ENCODE measurements at regions not wholly inside any gene's neighbourhood (a gene's known extent, or its start where the extent isn't known, plus 50 kb on each side); places are given as distances from the start of the nearest gene placed in this dataset.
"Not testable (repeated sequence)": the region's sequence is repeated elsewhere in the genome, so short reads cannot be mapped to it uniquely, and the experiment has no call there.

DNA sequence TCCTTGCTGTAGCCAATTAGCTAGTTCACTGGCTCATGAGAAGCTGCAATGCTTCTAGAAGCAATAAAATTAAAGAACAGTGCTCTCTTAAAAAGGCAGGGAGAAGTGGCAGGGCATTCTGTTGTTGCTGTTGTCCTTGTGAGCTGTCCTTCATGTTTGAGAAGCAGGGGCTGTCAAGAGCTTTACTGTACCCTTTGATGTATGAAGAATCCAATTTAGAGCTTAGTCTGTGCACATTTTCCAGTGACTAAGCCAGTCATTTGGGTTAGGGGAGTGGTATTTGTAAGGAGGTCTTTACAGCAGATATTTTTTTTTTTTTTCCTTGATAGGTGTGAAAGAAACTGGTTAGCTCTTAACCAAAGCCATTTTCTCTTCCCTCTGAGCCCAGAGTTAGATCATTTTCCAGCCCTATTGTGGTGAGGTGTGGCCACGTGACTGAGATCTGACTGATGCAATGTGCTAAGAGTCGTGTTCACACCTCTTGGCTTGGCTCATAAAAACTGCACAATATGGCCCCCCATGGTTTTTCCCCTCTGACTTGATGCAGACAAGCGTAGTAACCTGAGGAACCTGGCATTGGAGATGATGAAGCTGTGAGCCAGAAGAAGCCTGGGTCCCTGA lies 309.6 kb upstream of the TMTC4 start:
- no peak for DNase-seq (ENCODE audit: extremely low spot score, unreplicated experiment)
- H3K27me3 Mint-ChIP-seq (ENCODE audit: unreplicated experiment): no peaks in the 10 kb centered on the region
- H3K4me3 Mint-ChIP-seq (ENCODE audit: unreplicated experiment): no peak overlapping the region
- no peak overlapping the region for H3K27ac Mint-ChIP-seq (ENCODE audit: unreplicated experiment)
- peaks cover 14% of the 10 kb centered on the region for H3K9me3 Mint-ChIP-seq (ENCODE audit: unreplicated experiment)
- no peak for TF ChIP-seq CTCF (IDR thresholded peaks at IDR 0.05)
- H3K4me1 Mint-ChIP-seq (ENCODE audit: unreplicated experiment): peaks cover 10% of the 10 kb centered on the region
- H3K36me3 Mint-ChIP-seq (ENCODE audit: unreplicated experiment): peaks cover 2% of the 10 kb centered on the region

DNA sequence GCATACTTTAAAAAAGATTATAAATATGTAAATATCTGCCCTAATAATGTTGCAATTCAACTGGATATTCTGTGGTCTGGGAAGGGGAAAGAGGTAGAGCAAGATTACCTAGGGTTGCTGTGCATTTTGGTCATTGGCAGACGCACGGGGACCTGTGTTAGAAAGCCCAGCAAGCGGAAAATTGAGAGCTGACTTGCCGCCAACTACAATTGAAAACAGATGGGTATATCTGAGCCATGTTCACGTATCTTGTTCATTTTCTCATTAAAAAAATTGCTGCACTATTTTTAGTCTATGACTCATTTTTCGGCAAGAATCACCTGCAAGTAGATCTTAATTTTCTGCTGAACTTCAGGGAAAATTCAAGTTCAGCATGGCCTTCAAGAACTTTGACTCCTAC lies 308.5 kb upstream of the TMTC4 start:
- no peak for DNase-seq (ENCODE audit: extremely low spot score, unreplicated experiment)
- Mint-ChIP-seq H3K9me3 (ENCODE audit: unreplicated experiment) (peaks cover 14% of the 10 kb centered on the region), H3K36me3 (ENCODE audit: unreplicated experiment) (peaks cover 2% of the 10 kb centered on the region), H3K4me1 (ENCODE audit: unreplicated experiment) (peaks cover 10% of the 10 kb centered on the region), H3K27me3 (ENCODE audit: unreplicated experiment) (no peaks in the 10 kb centered on the region), H3K27ac (ENCODE audit: unreplicated experiment) (no peak overlapping the region), H3K4me3 (ENCODE audit: unreplicated experiment) (no peak overlapping the region)
- TF ChIP-seq CTCF (IDR thresholded peaks at IDR 0.05): no peak

GRCh38 chr13:100980171-100980570 lies 305.6 kb upstream of the TMTC4 start:
- no peak overlapping the region for H3K27ac Mint-ChIP-seq (ENCODE audit: unreplicated experiment)

GRCh38 chr13:100977841-100978240 lies 303.2 kb upstream of the TMTC4 start:
- DNase-seq (ENCODE audit: extremely low spot score, unreplicated experiment): no peak
- TF ChIP-seq CTCF (IDR thresholded peaks at IDR 0.05): no peak
- Mint-ChIP-seq H3K9me3 (ENCODE audit: unreplicated experiment) (peaks cover 5% of the 10 kb centered on the region), H3K27me3 (ENCODE audit: unreplicated experiment) (no peaks in the 10 kb centered on the region), H3K27ac (ENCODE audit: unreplicated experiment) (no peak overlapping the region), H3K36me3 (ENCODE audit: unreplicated experiment) (no peaks in the 10 kb centered on the region), H3K4me1 (ENCODE audit: unreplicated experiment) (peaks cover 7% of the 10 kb centered on the region), H3K4me3 (ENCODE audit: unreplicated experiment) (no peak overlapping the region)

More at GRCh38 chr13:100980171-100980570, 305.6 kb upstream of the TMTC4 start:
- H3K4me1 Mint-ChIP-seq (ENCODE audit: unreplicated experiment): peaks cover 10% of the 10 kb centered on the region
- H3K4me3 Mint-ChIP-seq (ENCODE audit: unreplicated experiment): no peak overlapping the region
- H3K36me3 Mint-ChIP-seq (ENCODE audit: unreplicated experiment): no peaks in the 10 kb centered on the region
- H3K9me3 Mint-ChIP-seq (ENCODE audit: unreplicated experiment): peaks cover 9% of the 10 kb centered on the region
- DNase-seq (ENCODE audit: extremely low spot score, unreplicated experiment): no peak
- no peaks in the 10 kb centered on the region for H3K27me3 Mint-ChIP-seq (ENCODE audit: unreplicated experiment)
- TF ChIP-seq CTCF (IDR thresholded peaks at IDR 0.05): no peak

GRCh38 chr13:100976993-100977392 lies 302.4 kb upstream of the TMTC4 start:
- no peak overlapping the region for H3K27ac Mint-ChIP-seq (ENCODE audit: unreplicated experiment)
- TF ChIP-seq CTCF (IDR thresholded peaks at IDR 0.05): no peak
- H3K4me3 Mint-ChIP-seq (ENCODE audit: unreplicated experiment): no peak overlapping the region
- H3K9me3 Mint-ChIP-seq (ENCODE audit: unreplicated experiment): peaks cover 11% of the 10 kb centered on the region
- no peaks in the 10 kb centered on the region for H3K27me3 Mint-ChIP-seq (ENCODE audit: unreplicated experiment)
- peaks cover 7% of the 10 kb centered on the region for H3K4me1 Mint-ChIP-seq (ENCODE audit: unreplicated experiment)
- H3K36me3 Mint-ChIP-seq (ENCODE audit: unreplicated experiment): peaks cover 2% of the 10 kb centered on the region
- DNase-seq (ENCODE audit: extremely low spot score, unreplicated experiment): no peak

DNA sequence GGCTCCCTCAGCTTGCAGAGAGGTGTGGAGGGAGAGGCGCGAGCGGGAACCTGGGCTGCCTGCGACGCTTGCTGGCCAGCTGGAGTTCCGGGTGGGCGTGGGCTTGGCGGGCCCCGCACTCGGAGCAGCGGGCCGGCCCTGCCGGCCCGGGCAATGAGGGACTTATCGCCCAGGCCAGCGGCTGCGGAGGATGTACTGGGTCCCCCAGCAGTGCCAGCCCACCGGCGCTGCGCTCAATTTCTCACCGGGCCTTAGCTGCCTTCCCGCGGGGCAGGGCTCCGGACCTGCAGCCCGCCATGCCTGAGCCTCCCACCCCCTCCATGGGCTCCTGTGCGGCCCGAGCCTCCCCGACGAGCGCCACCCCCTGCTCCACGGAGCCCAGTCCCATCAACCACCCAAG lies 301.1 kb upstream of the TMTC4 start:
- H3K27ac Mint-ChIP-seq (ENCODE audit: unreplicated experiment); DNase-seq (ENCODE audit: extremely low spot score, unreplicated experiment); H3K4me1 Mint-ChIP-seq (ENCODE audit: unreplicated experiment); H3K36me3 Mint-ChIP-seq (ENCODE audit: unreplicated experiment); H3K9me3 Mint-ChIP-seq (ENCODE audit: unreplicated experiment); H3K4me3 Mint-ChIP-seq (ENCODE audit: unreplicated experiment); H3K27me3 Mint-ChIP-seq (ENCODE audit: unreplicated experiment): not testable (repeated sequence)

All from osteocyte (in vitro differentiated cells).